Left hindlimb (tissue), 1 donor: ENCODE measurements at regions not wholly inside any gene's neighbourhood (a gene's known extent, or its start where the extent isn't known, plus 50 kb on each side); places are given as distances from the start of the nearest gene placed in this dataset.

Experiments
- DNase-seq: peaks from one replicate; pipeline ENCODE4 v3.0.0-alpha.2; 2018

DNA sequence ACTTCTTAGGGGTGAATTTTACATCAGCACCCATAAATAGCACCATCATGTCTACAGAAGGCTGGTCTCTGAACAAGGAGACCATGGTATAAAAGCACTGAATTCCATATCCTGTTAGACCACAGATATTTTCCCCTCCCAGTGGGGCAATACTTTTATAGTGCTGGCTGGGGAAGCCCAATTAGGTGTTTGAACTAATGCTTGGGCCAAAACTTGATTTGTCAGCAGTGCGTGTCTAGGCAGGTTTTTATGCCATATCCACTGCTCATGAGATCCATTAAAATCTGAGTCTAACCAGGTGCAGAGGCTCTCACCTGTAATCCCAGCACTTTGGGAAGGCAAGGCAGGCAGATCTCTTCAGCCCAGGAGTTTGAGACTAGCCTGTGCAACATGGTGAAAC is 623.0 kb downstream of the NPHP4 start:
- no peak for DNase-seq

- DNase-seq, result no peak
These were observed 624.0 kb downstream of the NPHP4 start for GRCh38 chr1:5368201-5368600.

DNA sequence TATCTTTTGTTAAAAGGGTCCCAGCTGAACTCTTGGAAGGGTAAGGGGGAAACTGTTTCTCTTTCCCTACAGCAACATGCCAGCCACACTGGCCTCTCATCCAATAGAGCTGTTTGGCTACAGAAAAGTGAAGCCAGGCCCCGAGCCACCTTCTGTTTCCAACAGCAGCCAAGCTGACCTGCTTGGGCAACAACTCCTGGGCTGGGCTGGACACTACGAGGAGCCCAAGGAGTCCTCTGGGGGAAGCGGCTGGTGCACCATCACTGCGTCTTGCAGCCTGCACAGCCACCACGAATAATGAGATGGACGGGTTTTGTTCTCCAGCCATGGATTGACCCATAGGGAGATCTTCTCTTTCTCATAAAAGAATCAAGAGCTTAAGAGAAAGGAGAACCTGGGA is 624.9 kb downstream of the NPHP4 start:
- no peak for DNase-seq

DNA sequence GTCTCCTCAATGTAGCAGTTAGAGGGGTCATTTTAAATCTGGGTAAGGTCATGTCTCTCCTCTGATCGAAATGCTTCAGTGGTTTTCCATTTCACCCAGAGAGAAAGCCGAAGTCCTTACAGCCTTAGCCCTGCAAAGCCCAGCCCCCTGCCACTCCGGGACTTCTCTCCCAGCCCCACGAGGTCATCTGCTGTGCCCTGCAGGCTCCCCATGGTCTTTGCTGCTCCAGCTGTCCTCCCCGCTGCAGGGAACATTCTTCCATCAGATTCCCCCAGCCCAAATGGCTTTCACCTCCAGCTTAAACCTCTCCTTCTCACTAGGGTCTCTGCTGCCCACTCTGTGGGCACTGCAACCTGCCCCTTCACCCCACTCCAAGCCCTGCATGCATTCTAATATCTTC is 626.5 kb downstream of the NPHP4 start:
- no peak for DNase-seq

DNA sequence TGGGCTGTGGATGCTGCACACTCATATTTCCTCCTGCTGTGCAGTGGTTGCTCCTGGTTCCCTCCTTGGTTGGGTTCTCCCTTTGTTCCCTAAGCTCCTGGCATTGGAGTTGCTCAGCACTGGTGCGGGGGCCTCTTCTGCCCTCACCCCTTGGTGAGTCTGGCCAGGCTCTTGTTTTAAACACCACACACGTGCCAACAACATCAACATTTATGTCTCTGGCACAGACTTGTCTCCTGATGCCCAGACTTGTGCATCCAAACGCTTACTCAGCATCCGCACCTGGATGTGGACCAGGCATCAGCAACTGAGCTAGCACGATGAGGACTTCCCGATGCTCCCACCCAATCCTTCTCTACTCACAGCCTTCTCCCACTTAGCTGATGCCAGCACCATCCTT is 627.6 kb downstream of the NPHP4 start:
- no peak for DNase-seq

- DNase-seq, result no peak
These were observed 637.5 kb downstream of the NPHP4 start for GRCh38 chr1:5354681-5355080.

DNA sequence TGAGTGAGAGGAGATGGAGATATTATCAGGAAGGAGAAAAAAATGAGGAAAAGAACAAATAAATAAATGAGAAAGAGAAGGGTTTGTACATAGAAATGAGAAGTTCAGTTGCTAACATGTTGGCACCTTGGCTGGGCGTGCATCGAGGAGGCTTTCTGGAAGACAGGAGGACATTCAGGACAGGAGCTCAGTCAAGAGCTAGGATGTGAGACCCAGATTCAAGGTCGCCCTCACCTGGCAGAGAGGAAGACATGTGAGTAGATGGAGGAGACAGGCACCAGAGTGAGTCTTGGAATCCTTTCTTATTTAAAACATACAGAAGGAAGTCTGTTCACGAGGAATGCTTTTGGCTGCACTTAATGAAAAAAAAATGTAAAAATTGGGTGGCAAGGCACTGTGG is 640.9 kb downstream of the NPHP4 start:
- no peak for DNase-seq

DNA sequence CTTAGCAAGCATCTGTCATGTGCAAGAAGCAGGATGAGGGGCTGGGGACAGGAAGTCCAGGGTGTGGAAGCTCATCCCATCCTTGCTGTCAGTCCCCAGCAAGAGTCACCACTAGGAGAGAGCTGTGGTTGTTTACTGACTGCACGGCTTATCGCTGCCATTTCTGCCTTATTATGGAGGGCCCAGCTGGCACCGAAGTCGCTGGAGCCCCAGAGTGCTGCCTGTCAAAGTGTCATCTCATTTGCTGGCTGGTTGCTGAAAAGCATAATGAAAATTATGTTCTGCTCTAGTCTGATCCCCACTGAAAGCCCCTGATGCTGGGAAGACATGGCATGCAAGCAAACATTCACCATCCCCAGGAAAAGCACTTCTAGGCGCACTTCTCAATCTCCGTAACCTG is 642.7 kb downstream of the NPHP4 start:
- no peak for DNase-seq

DNA sequence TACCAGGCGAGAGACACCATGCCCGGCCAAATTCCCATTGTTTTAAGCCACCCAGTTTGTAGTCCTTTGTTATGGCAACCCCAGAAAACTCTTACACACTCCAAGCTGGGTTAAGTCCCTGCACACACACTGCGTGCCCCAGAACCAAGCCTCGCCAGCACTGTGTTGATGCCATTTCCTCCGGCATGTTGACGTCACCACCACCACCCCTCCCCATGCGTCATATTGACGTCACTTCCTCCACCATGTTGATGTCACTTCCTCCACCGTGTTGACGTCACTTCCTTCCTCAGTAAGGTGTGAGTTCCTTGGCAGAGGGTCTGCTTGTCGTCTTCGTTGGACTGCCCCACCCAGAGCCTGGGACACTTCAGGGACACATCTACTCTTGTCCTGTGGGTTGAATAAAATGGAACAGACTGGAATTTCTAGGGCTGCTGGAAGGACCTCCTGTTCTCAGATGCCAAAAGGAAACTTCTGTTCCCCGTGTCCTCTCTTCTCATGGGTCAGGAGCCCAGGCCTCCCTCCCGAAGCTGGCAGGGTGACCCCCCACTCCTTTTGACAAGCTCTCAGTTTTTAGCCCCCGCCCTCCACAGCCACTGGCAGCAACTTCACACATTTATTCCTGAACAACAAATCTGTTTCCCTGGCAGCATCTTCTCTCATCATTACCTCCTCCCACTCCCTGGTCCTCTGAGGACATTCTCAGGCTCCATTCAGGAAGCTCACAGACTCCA is 643.3 kb downstream of the NPHP4 start:
- no peak for DNase-seq

GRCh38 chr1:5347726-5348125 is 644.5 kb downstream of the NPHP4 start:
- DNase-seq, result no peak

GRCh38 chr1:5345556-5345955 is 646.7 kb downstream of the NPHP4 start:
- DNase-seq, result no peak

DNA sequence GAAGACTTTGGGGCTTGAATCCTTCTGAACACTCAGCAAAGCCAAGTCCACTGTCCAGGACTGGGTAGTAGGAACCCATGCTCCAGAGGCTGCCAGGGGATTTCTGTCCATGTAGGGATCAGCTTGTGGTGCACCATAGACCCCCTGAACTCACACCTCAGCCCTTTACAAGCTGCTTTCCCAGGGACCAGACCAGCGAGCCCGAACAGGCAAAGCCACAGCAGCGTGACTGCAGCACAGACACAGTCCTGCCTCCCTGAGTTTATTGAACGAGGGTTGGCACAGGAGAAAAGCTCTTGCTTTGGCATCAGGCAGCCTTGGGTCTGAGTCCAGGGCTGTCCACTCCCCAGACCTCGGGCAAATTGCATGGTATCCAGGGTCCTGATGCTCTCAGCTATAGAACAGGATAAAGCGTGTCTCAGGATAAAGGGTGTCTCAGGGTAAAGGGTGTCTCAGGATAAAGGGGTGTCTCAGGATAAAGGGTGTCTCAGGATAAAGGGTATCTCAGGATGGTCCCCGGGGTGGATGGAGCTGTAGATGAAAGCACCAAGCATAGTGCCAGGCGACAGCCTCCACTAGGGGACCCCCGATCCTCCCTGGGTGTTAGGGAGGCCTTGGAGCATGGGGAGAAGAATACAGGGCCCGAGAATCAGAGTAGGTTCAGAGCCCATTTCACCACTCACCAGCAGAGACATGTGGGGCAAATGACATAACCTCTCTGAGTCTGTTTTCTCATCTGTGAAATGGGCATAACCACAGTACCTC is 648.8 kb downstream of the NPHP4 start:
- no peak for DNase-seq

- no peak for DNase-seq
These were observed 649.4 kb downstream of the NPHP4 start for GRCh38 chr1:5342830-5343229.

DNA sequence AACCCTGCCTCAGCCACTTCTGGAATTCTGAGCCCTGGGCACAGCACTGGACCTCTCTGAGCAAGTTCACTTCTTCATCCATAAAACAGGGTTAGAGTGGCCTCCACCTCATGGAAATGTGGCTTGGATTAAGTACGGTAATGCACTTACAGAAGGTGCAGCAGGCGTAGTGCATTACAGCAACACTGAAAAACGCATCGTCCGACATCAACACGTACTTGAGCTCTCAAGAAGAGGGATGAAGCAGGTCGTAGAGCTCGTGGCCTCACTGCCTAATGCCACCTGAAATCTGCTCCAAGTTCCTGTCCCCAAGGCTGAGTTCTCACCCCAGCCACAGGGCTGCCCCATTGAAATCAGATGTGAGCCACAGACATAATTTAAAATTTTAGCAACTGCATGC is 650.1 kb downstream of the NPHP4 start:
- no peak for DNase-seq

- DNase-seq, result no peak
These were observed 650.8 kb downstream of the NPHP4 start for GRCh38 chr1:5341471-5341870.

GRCh38 chr1:5340560-5341130 is 651.6 kb downstream of the NPHP4 start:
- DNase-seq, result no peak

- DNase-seq, result no peak
These were observed 653.8 kb downstream of the NPHP4 start for GRCh38 chr1:5338466-5338865.

- DNase-seq, result no peak
These were observed 658.9 kb downstream of the NPHP4 start for GRCh38 chr1:5333291-5333690.

GRCh38 chr1:5331101-5331500 is 661.1 kb downstream of the NPHP4 start:
- no peak for DNase-seq

- no peak for DNase-seq
These were observed 663.0 kb downstream of the NPHP4 start for GRCh38 chr1:5329068-5329739.

GRCh38 chr1:5324883-5325282 is 667.3 kb downstream of the NPHP4 start:
- DNase-seq, result no peak

- DNase-seq, result no peak
These were observed 663.9 kb downstream of the AJAP1 start for GRCh38 chr1:5318143-5318816.

- DNase-seq, result no peak
These were observed 663.0 kb downstream of the AJAP1 start for GRCh38 chr1:5317391-5317790.
